Dendritic cell treated with granulocyte-macrophage colony-stimulating factor and Interleukin-4, amounts not matched to agents 40 ng/mL and 50 ng/mL, for 4 days (primary cell): ENCODE measurements at regions not wholly inside any gene's neighbourhood (a gene's known extent, or its start where the extent isn't known, plus 50 kb on each side); places are given as distances from the start of the nearest gene placed in this dataset.

Source experiments
- H3K27ac Mint-ChIP-seq: one replicate; pipeline ENCODE4 v1.8.0; 2022; ENCODE audit warnings: mild to moderate bottlenecking, mixed read lengths
- H3K27me3 Mint-ChIP-seq: one replicate; pipeline ENCODE4 v1.8.0; 2022; ENCODE audit warnings: mild to moderate bottlenecking, mixed read lengths
- H3K36me3 Mint-ChIP-seq: one replicate; pipeline ENCODE4 v1.8.0; 2022; ENCODE audit warnings: low read depth, mixed read lengths
- H3K4me1 Mint-ChIP-seq: one replicate; pipeline ENCODE4 v1.8.0; 2022; ENCODE audit warnings: low read depth, mixed read lengths
- H3K4me3 Mint-ChIP-seq: one replicate; pipeline ENCODE4 v1.8.0; 2022; ENCODE audit warnings: mild to moderate bottlenecking, moderate library complexity, mixed read lengths
- H3K9me3 Mint-ChIP-seq: one replicate; pipeline ENCODE4 v1.8.0; 2022; ENCODE audit warnings: mixed read lengths
- intact Hi-C: fragments of 100-400 bp; cut with micrococcal nuclease; formaldehyde crosslinking; loops from one replicate; pipeline ENCODE4 v1.15.0; 2022

DNA sequence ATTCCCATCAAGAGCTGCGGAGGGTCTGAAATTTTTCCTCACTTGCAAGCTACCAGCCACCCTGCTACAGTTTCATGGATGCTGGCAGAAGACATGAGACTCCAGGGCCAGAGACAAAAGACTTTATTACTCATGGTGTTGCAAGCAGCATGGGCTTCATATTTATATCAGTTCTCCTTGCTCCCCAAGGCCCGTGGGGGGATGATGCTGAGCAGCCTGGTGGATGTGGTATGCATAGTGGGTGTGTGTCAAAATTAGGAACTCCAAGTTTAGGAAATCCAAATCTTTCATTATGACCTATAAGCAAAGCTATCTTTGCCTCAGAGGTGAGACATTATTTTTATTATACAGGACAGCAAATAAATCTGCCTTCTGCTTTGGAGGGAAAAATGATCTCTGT, 105.7 kb upstream of the ALDH1B1 start:
- Mint-ChIP-seq H3K4me3 (no peak overlapping the region), H3K4me1 (no peaks in the 10 kb centered on the region), H3K36me3 (no peaks in the 10 kb centered on the region), H3K27ac (no peak overlapping the region), H3K9me3 (no peaks in the 10 kb centered on the region), H3K27me3 (no peaks in the 10 kb centered on the region)
- intact Hi-C loops = no loop called here

DNA sequence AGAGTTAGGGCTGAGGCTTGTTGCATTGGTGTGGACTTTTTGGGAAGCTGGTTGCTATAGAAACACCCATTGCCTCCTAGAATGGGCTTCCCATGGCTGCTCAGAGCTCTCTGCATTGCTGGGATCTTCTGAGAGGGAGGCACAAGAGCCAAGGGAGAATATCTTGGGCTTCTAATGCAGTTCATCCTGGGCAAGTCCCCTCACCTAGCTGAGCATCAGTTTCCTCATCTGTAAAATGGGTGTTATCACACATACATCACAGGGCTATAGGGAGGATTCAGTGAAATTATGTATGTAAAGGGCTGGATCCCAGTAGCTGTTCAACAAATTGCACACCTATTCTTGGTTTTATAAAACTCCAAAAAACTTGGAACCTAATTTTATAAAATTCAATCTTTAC, 106.1 kb upstream of the ALDH1B1 start:
- Mint-ChIP-seq H3K4me3 (no peak overlapping the region), H3K36me3 (no peaks in the 10 kb centered on the region), H3K27ac (no peak overlapping the region), H3K4me1 (no peaks in the 10 kb centered on the region), H3K9me3 (no peaks in the 10 kb centered on the region), H3K27me3 (no peaks in the 10 kb centered on the region)
- intact Hi-C loops = no loop called here

GRCh38 chr9:38285236-38285635, 107.3 kb upstream of the ALDH1B1 start:
- no peaks in the 10 kb centered on the region for H3K4me1 Mint-ChIP-seq
- intact Hi-C loops = no loop called here
- no peak overlapping the region for H3K27ac Mint-ChIP-seq
- no peaks in the 10 kb centered on the region for H3K36me3 Mint-ChIP-seq
- H3K4me3 Mint-ChIP-seq = no peak overlapping the region
- no peaks in the 10 kb centered on the region for H3K27me3 Mint-ChIP-seq
- no peaks in the 10 kb centered on the region for H3K9me3 Mint-ChIP-seq

GRCh38 chr9:38284588-38285051, 107.9 kb upstream of the ALDH1B1 start:
- no peaks in the 10 kb centered on the region for H3K36me3 Mint-ChIP-seq
- intact Hi-C loops = no loop called here

DNA sequence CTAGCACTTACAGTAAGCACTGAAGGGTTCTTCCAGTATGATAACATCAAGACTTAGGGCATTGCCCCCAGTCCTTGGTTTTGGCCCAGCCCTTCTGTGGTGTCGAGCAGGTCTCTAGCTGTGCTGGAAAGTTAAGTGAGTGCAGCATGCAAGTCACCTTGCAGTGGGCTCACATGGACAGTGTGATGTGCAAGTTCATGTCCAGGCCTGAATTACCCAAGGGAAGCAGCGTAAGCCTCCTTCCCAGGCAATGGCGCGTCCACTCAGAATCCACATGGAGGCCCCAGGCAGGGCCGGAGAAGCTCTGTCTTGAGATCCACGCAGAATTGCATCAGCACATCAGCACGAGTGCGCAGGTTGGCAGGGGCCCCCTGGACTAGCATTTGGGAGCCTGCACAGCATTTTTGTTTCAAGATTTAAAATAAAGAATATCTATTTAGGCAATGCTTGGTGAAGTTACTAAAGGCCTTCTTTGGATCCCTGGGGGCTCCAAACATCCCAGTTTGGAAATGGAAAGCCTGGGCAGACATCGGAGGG, 108.4 kb upstream of the ALDH1B1 start:
- no peaks in the 10 kb centered on the region for H3K9me3 Mint-ChIP-seq
- H3K27me3 Mint-ChIP-seq = no peaks in the 10 kb centered on the region
- intact Hi-C loops = no loop called here
- H3K4me3 Mint-ChIP-seq = no peak overlapping the region
- H3K27ac Mint-ChIP-seq = no peak overlapping the region
- no peaks in the 10 kb centered on the region for H3K36me3 Mint-ChIP-seq
- H3K4me1 Mint-ChIP-seq = no peaks in the 10 kb centered on the region

More at GRCh38 chr9:38284588-38285051, 107.9 kb upstream of the ALDH1B1 start:
- no peak overlapping the region for H3K4me3 Mint-ChIP-seq
- H3K27ac Mint-ChIP-seq = no peak overlapping the region
- H3K4me1 Mint-ChIP-seq = no peaks in the 10 kb centered on the region
- H3K27me3 Mint-ChIP-seq = no peaks in the 10 kb centered on the region
- no peaks in the 10 kb centered on the region for H3K9me3 Mint-ChIP-seq

- Mint-ChIP-seq H3K4me1 (no peaks in the 10 kb centered on the region), H3K27me3 (no peaks in the 10 kb centered on the region), H3K36me3 (no peaks in the 10 kb centered on the region), H3K4me3 (no peak overlapping the region), H3K27ac (no peak overlapping the region), H3K9me3 (no peaks in the 10 kb centered on the region)
- intact Hi-C loops = no loop called here
Observed at GRCh38 chr9:38282756-38283155, 109.7 kb upstream of the ALDH1B1 start.

- intact Hi-C loops = no loop called here
- no peaks in the 10 kb centered on the region for H3K36me3 Mint-ChIP-seq
- no peaks in the 10 kb centered on the region for H3K27me3 Mint-ChIP-seq
- no peaks in the 10 kb centered on the region for H3K9me3 Mint-ChIP-seq
- no peaks in the 10 kb centered on the region for H3K4me1 Mint-ChIP-seq
- no peak overlapping the region for H3K27ac Mint-ChIP-seq
- H3K4me3 Mint-ChIP-seq = no peak overlapping the region
Observed at GRCh38 chr9:38281917-38282316, 110.6 kb upstream of the ALDH1B1 start.

DNA sequence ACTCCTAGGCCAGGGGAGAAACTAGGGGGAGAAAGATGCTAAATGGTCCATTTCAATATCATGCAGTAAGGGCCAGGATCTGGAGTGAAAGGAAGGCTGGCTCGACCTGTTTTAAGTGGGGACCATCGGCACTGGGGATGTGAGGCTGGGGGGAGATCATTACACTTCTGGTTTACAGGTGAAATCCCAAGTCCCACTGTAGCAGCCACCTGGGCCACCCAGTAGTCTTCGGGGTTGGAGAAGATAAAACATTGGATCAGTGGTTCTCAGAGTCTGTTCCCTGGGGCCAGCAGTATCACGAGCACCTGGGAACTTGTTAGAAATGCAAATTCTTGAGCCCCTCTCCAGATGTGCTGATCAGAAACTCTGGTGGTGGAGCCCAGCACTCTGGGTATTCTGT, 111.3 kb upstream of the ALDH1B1 start:
- Mint-ChIP-seq H3K9me3 (no peaks in the 10 kb centered on the region), H3K36me3 (no peaks in the 10 kb centered on the region), H3K27ac (no peak overlapping the region), H3K4me1 (no peaks in the 10 kb centered on the region), H3K27me3 (no peaks in the 10 kb centered on the region), H3K4me3 (no peak overlapping the region)
- intact Hi-C loops = no loop called here

- H3K9me3 Mint-ChIP-seq = no peaks in the 10 kb centered on the region
- no peak overlapping the region for H3K27ac Mint-ChIP-seq
- no peaks in the 10 kb centered on the region for H3K27me3 Mint-ChIP-seq
- H3K4me3 Mint-ChIP-seq = no peak overlapping the region
- H3K4me1 Mint-ChIP-seq = no peaks in the 10 kb centered on the region
- intact Hi-C loops = no loop called here
- H3K36me3 Mint-ChIP-seq = no peaks in the 10 kb centered on the region
Observed at GRCh38 chr9:38280251-38280800, 112.2 kb upstream of the ALDH1B1 start.

DNA sequence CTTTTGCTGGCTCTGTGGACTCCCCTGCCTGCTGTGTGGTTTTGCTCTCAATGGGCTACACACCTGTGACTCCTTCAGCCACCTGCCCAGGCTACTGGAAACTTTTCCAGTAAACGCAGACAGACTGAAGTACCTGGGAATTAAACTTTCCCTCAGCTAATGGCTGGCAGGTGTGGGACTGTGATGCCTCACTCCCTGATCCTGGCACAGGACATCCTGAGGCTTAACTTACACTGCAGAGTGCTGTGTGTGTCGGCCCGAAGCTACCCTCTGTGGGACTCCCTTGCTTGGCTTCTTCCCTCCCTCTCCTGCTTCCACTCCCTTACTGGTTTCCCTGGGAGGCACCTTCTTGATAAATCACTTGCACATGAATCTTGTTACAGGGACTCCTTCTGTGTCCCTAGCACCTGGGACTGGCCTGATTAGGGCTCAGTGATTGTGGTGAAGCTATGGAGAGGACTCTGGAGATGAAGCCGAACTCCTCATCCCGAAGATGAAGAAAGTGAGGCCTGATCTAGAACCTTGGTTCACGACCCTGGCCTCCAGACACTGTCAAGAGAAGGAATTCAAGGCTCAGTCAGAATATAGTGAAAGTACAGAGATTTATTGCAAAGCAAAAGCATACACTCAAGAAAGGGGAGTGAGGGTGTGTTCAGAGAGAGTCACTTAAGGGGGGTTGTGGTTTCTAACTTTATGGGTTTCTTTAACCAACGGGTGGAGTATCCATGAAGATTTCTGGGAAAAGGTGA, 113.4 kb upstream of the ALDH1B1 start:
- Mint-ChIP-seq H3K4me3 (no peak overlapping the region), H3K27ac (no peak overlapping the region), H3K9me3 (no peaks in the 10 kb centered on the region), H3K27me3 (no peaks in the 10 kb centered on the region), H3K36me3 (no peaks in the 10 kb centered on the region), H3K4me1 (no peaks in the 10 kb centered on the region)
- intact Hi-C loops = no loop called here

GRCh38 chr9:38278457-38278856, 114.0 kb upstream of the ALDH1B1 start:
- Mint-ChIP-seq H3K4me3 (no peak overlapping the region), H3K36me3 (no peaks in the 10 kb centered on the region), H3K27me3 (no peaks in the 10 kb centered on the region), H3K27ac (no peak overlapping the region), H3K4me1 (no peaks in the 10 kb centered on the region), H3K9me3 (no peaks in the 10 kb centered on the region)
- intact Hi-C loops = no loop called here

- intact Hi-C loops = no loop called here
- H3K9me3 Mint-ChIP-seq = no peaks in the 10 kb centered on the region
- H3K4me3 Mint-ChIP-seq = no peak overlapping the region
- H3K36me3 Mint-ChIP-seq = no peaks in the 10 kb centered on the region
- H3K27ac Mint-ChIP-seq = no peak overlapping the region
- no peaks in the 10 kb centered on the region for H3K27me3 Mint-ChIP-seq
- no peaks in the 10 kb centered on the region for H3K4me1 Mint-ChIP-seq
Observed at GRCh38 chr9:38277601-38278200, 114.8 kb upstream of the ALDH1B1 start.

DNA sequence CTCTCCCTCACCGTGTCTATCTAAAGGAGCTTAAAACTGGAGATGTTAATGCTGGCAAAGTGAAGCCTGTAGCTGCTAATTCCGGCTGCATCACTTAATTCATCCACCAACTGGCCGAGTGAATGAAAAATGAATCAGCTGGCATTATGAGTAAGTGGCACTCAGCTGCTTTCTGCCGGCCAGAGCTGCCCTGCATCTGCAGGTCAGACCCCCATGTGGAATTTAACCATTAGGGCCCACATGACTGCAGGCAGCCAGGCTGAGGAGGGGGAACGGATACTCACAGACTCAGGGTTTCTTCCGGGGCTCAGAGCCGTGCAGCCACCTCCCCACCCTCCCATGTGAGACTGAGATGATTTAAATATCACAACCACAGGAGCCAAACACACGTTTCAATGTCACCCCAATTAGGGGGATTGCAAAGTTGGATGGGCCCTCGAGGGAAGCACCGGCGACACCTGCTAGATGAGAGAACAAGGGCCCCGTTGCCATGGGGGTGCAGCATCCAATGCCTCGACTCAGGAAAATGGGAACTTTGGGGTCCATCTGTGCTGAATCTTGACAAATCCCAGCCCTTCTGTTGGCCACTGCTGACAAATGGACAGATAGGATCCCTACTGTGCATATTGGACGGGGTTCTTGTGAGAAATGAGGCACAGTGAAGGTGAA, 115.6 kb upstream of the ALDH1B1 start:
- H3K36me3 Mint-ChIP-seq = no peaks in the 10 kb centered on the region
- no peaks in the 10 kb centered on the region for H3K4me1 Mint-ChIP-seq
- no peak overlapping the region for H3K27ac Mint-ChIP-seq
- no peaks in the 10 kb centered on the region for H3K27me3 Mint-ChIP-seq
- H3K4me3 Mint-ChIP-seq = no peak overlapping the region
- intact Hi-C loops = no loop called here
- no peaks in the 10 kb centered on the region for H3K9me3 Mint-ChIP-seq

DNA sequence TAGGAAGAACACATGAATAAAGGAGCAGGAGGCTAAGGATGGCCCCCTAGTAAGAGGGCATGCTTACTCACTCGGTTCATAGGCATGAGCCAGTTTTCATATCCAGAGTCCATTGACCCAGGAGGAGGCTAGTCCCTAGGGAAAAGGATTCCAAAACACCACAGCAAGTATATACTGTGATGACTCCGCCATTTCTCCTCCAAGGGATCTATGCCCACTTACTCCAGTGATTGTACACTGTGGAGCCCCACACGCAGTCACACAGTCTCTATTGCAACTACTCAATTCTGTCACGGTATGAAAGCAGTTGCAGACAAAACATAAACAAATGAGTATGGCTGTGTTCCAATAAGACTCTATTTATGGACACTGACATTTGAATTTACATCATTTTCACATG, 117.7 kb upstream of the ALDH1B1 start:
- Mint-ChIP-seq H3K27me3 (no peaks in the 10 kb centered on the region), H3K4me1 (no peaks in the 10 kb centered on the region), H3K27ac (no peak overlapping the region), H3K4me3 (no peak overlapping the region), H3K9me3 (no peaks in the 10 kb centered on the region), H3K36me3 (no peaks in the 10 kb centered on the region)
- intact Hi-C loops = no loop called here
